Neural cell (in vitro differentiated cells): ENCODE measurements at regions not wholly inside any gene's neighbourhood (a gene's known extent, or its start where the extent isn't known, plus 50 kb on each side); places are given as distances from the start of the nearest gene placed in this dataset.

Source experiments
- CTCF ChIP-seq: fragments of 450-650 bp; IDR thresholded peaks from 2 replicates; pipeline ENCODE4 v1.5.1; 2014; ENCODE audit warnings: antibody characterized with exemption, mild to moderate bottlenecking, moderate library complexity; ENCODE audit not compliant: poor library complexity, severe bottlenecking
- TAF1 ChIP-seq: IDR thresholded peaks from 2 replicates; pipeline ENCODE4 v1.6.1; 2012; ENCODE audit warnings: low read depth

- TF ChIP-seq CTCF (no peak), TAF1 (no peak)
These were observed 90.0 kb upstream of the SEMA3C start for GRCh38 chr7:81008901-81009300.
